ENCODE measurements at regions not wholly inside any gene's neighbourhood (a gene's known extent, or its start where the extent isn't known, plus 50 kb on each side); places are given as distances from the start of the nearest gene placed in this dataset.

GRCh38 chr21:24055696-24056095 is 1551.6 kb downstream of the MRPL39 start:
- no peaks in the 10 kb centered on the region for H3K79me2 ChIP-seq (ENCODE audit: control insufficient read depth in 1 of 2, insufficient read depth in 2 of 2, low read length in 2 of 2)
- CTCF ChIA-PET (ENCODE audit: partially characterized antibody), result interaction anchor here (0.7 kb wide), 1 partner anchor 188 kb away, joined by 3 read pairs; no protein-coding TSS in a partner anchor
- no peak overlapping the region for H2AK5ac ChIP-seq (ENCODE audit: low read depth, low read length)
- H3K27ac ChIP-seq (ENCODE audit: low read depth, low read length), result no peak overlapping the region
- no peak overlapping the region for H3K9ac ChIP-seq (replicated peaks in 1 of 4; ENCODE audit: extremely low read depth in 1 of 4, low read depth in 3 of 4, low read length in 3 of 4)
- H3K56ac ChIP-seq (replicated peaks; ENCODE audit: insufficient read length, low read depth, low read length), result no peak overlapping the region
- no peak for TF ChIP-seq SIN3A (conservative IDR thresholded peaks at IDR 0.05 in 1 of 2, IDR thresholded peaks at IDR 0.05 in 1 of 2; ENCODE audit: low read depth in 1 of 2, low read length in 2 of 2)
- TF ChIP-seq BACH1 (IDR thresholded peaks at IDR 0.05; ENCODE audit: low read length), result no peak
- TF ChIP-seq USF2 (IDR thresholded peaks at IDR 0.05; ENCODE audit: low read length), result no peak
- H3K4me3 ChIP-seq (ENCODE audit: extremely low read depth in 1 of 4, insufficient read depth in 2 of 4, low read depth in 3 of 4, low read length in 4 of 4), result no peak overlapping the region
- no peak for FAIRE-seq
- H3K23ac ChIP-seq (ENCODE audit: insufficient read length), result no peak overlapping the region
- no peak overlapping the region for H2BK120ac ChIP-seq (replicated peaks; ENCODE audit: low read depth, low read length)
- H3K14ac ChIP-seq (ENCODE audit: insufficient read length), result no peak overlapping the region
- POLR2A ChIA-PET (ENCODE audit: partially characterized antibody), result no interaction called here
- H4K8ac ChIP-seq (ENCODE audit: extremely low read depth, insufficient read depth, low read length), result no peak overlapping the region
- no peaks in the 10 kb centered on the region for H4K20me1 ChIP-seq (replicated peaks in 1 of 2; ENCODE audit: control insufficient read depth in 1 of 2, insufficient read depth in 2 of 2, low read length in 2 of 2)
- no peaks in the 10 kb centered on the region for H3K36me3 ChIP-seq (ENCODE audit: control insufficient read depth in 2 of 4, insufficient read depth in 4 of 4, low read length in 3 of 4)
- no peak overlapping the region for H2AFZ ChIP-seq (ENCODE audit: low read length)
- no peak overlapping the region for H2BK12ac ChIP-seq (ENCODE audit: low read depth, low read length)
- H2BK5ac ChIP-seq (ENCODE audit: low read depth, low read length), result no peak overlapping the region
- no peak for DNase-seq (ENCODE audit: low read depth in 1 of 2, low spot score in 2 of 2)
- no peaks in the 10 kb centered on the region for H3K4me1 ChIP-seq (replicated peaks in 1 of 4; ENCODE audit: control insufficient read depth in 3 of 4, insufficient read depth in 4 of 4, low read length in 3 of 4)
- no peak overlapping the region for H4K5ac ChIP-seq (ENCODE audit: insufficient read length, low read depth, low read length)
- H2BK20ac ChIP-seq (ENCODE audit: low read length), result no peak overlapping the region
- H3K79me1 ChIP-seq (ENCODE audit: low read depth, low read length), result no peaks in the 10 kb centered on the region
- no peak overlapping the region for H3K18ac ChIP-seq (ENCODE audit: extremely low read depth, low read length)
- H3K4ac ChIP-seq (replicated peaks; ENCODE audit: insufficient read length, low read depth, low read length), result no peak overlapping the region
- no peak overlapping the region for H2BK15ac ChIP-seq (ENCODE audit: low read length)
- no peak overlapping the region for H4K91ac ChIP-seq (replicated peaks; ENCODE audit: insufficient read length, low read length)
- H3K4me2 ChIP-seq (ENCODE audit: insufficient read depth in 1 of 2, low read depth in 2 of 2, low read length in 2 of 2), result no peak overlapping the region
- 91% methylated on average over 3 of the region's 3 CpGs; no CpG with 5 or more reads in 1 of the 2 experiments for WGBS, 2 experiments (ENCODE audit: extremely low coverage in 1 of 2, insufficient coverage in 1 of 2, insufficient read length in 1 of 2, insufficient replicate concordance in 2 of 2, low coverage in 1 of 2, low lambda C conversion rate in 2 of 2, missing lambda C conversion rate in 1 of 2)
- H3K9me3 ChIP-seq (ENCODE audit: insufficient read depth in 2 of 2, low read depth in 1 of 2, low read length in 1 of 2), result peaks cover 0 to 21% of the 10 kb centered on the region in 2 experiments; a peak in 1 of 4 replicates
- no peaks in the 10 kb centered on the region for H3K27me3 ChIP-seq (replicated peaks in 1 of 4; ENCODE audit: control insufficient read depth in 3 of 4, extremely low read depth in 1 of 4, insufficient read depth in 3 of 4, low read length in 3 of 4)
- H3K23me2 ChIP-seq (ENCODE audit: low read depth, low read length), result no peaks in the 10 kb centered on the region
